Breast epithelium (tissue), 4 donors: ENCODE measurements at regions not wholly inside any gene's neighbourhood (a gene's known extent, or its start where the extent isn't known, plus 50 kb on each side); places are given as distances from the start of the nearest gene placed in this dataset.

Experiments used
- DNase-seq, 2 donors: peaks; one replicate each; pipeline ENCODE4 v3.0.0-alpha.2; 2019; ENCODE audit warnings: low spot score in 2 of 2
- H3K27ac ChIP-seq, 2 donors: fragments of 200-600 bp; sonication (generic) in 1 of 2; one replicate each; pipeline ENCODE4 v1.5.1; 2016 to 2019; ENCODE audit warnings: mild to moderate bottlenecking in 1 of 2
- H3K27me3 ChIP-seq, 2 donors: fragments of 200-600 bp; sonication (generic) in 1 of 2; one replicate each; pipeline versions ENCODE4 v1.5.1 to v1.6.0; 2017 to 2019; ENCODE audit warnings: control low read depth in 1 of 2, mild to moderate bottlenecking in 1 of 2
- H3K36me3 ChIP-seq: fragments of 200-600 bp; one replicate; pipeline ENCODE4 v1.5.1; 2019
- H3K4me1 ChIP-seq, 2 donors: fragments of 200-600 bp; sonication (generic); one replicate each; pipeline ENCODE4 v1.5.1; 2016 to 2019; ENCODE audit warnings: control low read depth in 1 of 2
- H3K4me3 ChIP-seq, 3 donors: fragments of 200-600 bp; sonication (generic); 1 replicate in 2 of 3; 2 replicates in 1 of 3; pipeline ENCODE4 v1.5.1; 2016 to 2019; ENCODE audit warnings: mild to moderate bottlenecking in 3 of 3, moderate library complexity in 2 of 3
- H3K9me3 ChIP-seq, 2 donors: fragments of 200-600 bp; sonication (generic) in 1 of 2; one replicate each; pipeline ENCODE4 v1.5.1; 2016 to 2019; ENCODE audit warnings: control low read depth in 1 of 2
- CTCF ChIP-seq, 3 donors: fragments of 450-650 bp; IDR thresholded peaks; one replicate each; pipeline ENCODE4 v1.5.1; 2016 to 2017; ENCODE audit warnings: antibody characterized with exemption in 3 of 3, mild to moderate bottlenecking in 3 of 3, moderate library complexity in 3 of 3
- POLR2A ChIP-seq: fragments of 450-650 bp; IDR thresholded peaks from one replicate; pipeline ENCODE4 v1.6.1; 2016; ENCODE audit warnings: antibody characterized with exemption, mild to moderate bottlenecking, moderate library complexity
- POLR2AphosphoS5 ChIP-seq, 3 donors: sonication (generic); formaldehyde crosslinking; IDR thresholded peaks; one replicate each; pipeline ENCODE4 v1.6.1; 2017; ENCODE audit warnings: antibody characterized with exemption in 3 of 3
- intact Hi-C: fragments of 100-400 bp; cut with DNase I; formaldehyde crosslinking; loops from one replicate; pipeline ENCODE4 v1.15.1; 2023; ENCODE audit warnings: low total_unique reads

GRCh38 chr10:128470321-128470965, 344.2 kb upstream of the MKI67 start:
- intact Hi-C loops: no loop called here
- DNase-seq: no peak
- no peaks in the 10 kb centered on the region for H3K9me3 ChIP-seq
- no peak overlapping the region for H3K27ac ChIP-seq
- H3K27me3 ChIP-seq: peaks cover 0 to 9% of the 10 kb centered on the region in 2 donors
- H3K4me3 ChIP-seq: no peak overlapping the region
- no peak for TF ChIP-seq POLR2A
- TF ChIP-seq POLR2AphosphoS5 (IDR thresholded peaks at IDR 0.05): no peak
- no peak for TF ChIP-seq CTCF (IDR thresholded peaks at IDR 0.05)
- H3K36me3 ChIP-seq: no peaks in the 10 kb centered on the region
- H3K4me1 ChIP-seq: no peaks in the 10 kb centered on the region

GRCh38 chr10:128471151-128471550, 344.9 kb upstream of the MKI67 start:
- intact Hi-C loops: no loop called here
- Histone ChIP-seq H3K27me3 (peaks cover 0 to 9% of the 10 kb centered on the region in 2 donors), H3K4me1 (no peaks in the 10 kb centered on the region), H3K9me3 (no peaks in the 10 kb centered on the region), H3K4me3 (no peak overlapping the region), H3K36me3 (no peaks in the 10 kb centered on the region), H3K27ac (no peak overlapping the region)
- DNase-seq: no peak
- TF ChIP-seq POLR2AphosphoS5 (IDR thresholded peaks at IDR 0.05): no peak
- TF ChIP-seq POLR2A: no peak
- TF ChIP-seq CTCF (IDR thresholded peaks at IDR 0.05): no peak

GRCh38 chr10:128472196-128472595, 346.0 kb upstream of the MKI67 start:
- Histone ChIP-seq H3K9me3 (no peaks in the 10 kb centered on the region), H3K27ac (no peak overlapping the region), H3K4me3 (no peak overlapping the region), H3K27me3 (peaks cover 0 to 9% of the 10 kb centered on the region in 2 donors), H3K4me1 (no peaks in the 10 kb centered on the region), H3K36me3 (no peaks in the 10 kb centered on the region)
- no peak for TF ChIP-seq POLR2AphosphoS5 (IDR thresholded peaks at IDR 0.05)
- no peak for DNase-seq
- intact Hi-C loops: no loop called here

- TF ChIP-seq POLR2A (no peak), POLR2AphosphoS5 (IDR thresholded peaks at IDR 0.05) (no peak), CTCF (IDR thresholded peaks at IDR 0.05) (no peak)
- no peak overlapping the region for H3K27ac ChIP-seq
- peaks cover 0 to 9% of the 10 kb centered on the region in 2 donors for H3K27me3 ChIP-seq
- no peaks in the 10 kb centered on the region for H3K4me1 ChIP-seq
- intact Hi-C loops: no loop called here
- no peaks in the 10 kb centered on the region for H3K36me3 ChIP-seq
- H3K9me3 ChIP-seq: peaks cover 0 to under 1% of the 10 kb centered on the region in 2 donors
- no peak for DNase-seq
- H3K4me3 ChIP-seq: no peak overlapping the region
Measured at GRCh38 chr10:128473396-128473795, 347.2 kb upstream of the MKI67 start.

- TF ChIP-seq CTCF (IDR thresholded peaks at IDR 0.05) (no peak), POLR2A (no peak), POLR2AphosphoS5 (IDR thresholded peaks at IDR 0.05) (no peak)
- Histone ChIP-seq H3K4me1 (no peaks in the 10 kb centered on the region), H3K27me3 (peaks cover 0 to 9% of the 10 kb centered on the region in 2 donors), H3K4me3 (no peak overlapping the region), H3K36me3 (no peaks in the 10 kb centered on the region), H3K27ac (no peak overlapping the region), H3K9me3 (peaks cover 0 to 3% of the 10 kb centered on the region in 2 donors)
- intact Hi-C loops: no loop called here
- DNase-seq: no peak
Measured at GRCh38 chr10:128473911-128474310, 347.7 kb upstream of the MKI67 start.
